ENCODE measurements at regions not wholly inside any gene's neighbourhood (a gene's known extent, or its start where the extent isn't known, plus 50 kb on each side); places are given as distances from the start of the nearest gene placed in this dataset.

GRCh38 chr17:70552230-70552981 lies 383.1 kb downstream of the KCNJ2 start:
- H2AFZ ChIP-seq: no peak overlapping the region

GRCh38 chr17:70552982-70553334 lies 383.6 kb downstream of the KCNJ2 start:
- Histone ChIP-seq H3K36me3 (replicated peaks; ENCODE audit: insufficient read depth, low read depth) (no peaks in the 10 kb centered on the region), H3K4me2 (no peak overlapping the region), H4K20me1 (ENCODE audit: insufficient read depth, poor library complexity, severe bottlenecking) (no peaks in the 10 kb centered on the region), H3K79me2 (no peaks in the 10 kb centered on the region), H3K4me1 (ENCODE audit: insufficient read depth) (no peaks in the 10 kb centered on the region), H3K9me3 (ENCODE audit: low read depth) (no peaks in the 10 kb centered on the region), H2AFZ (no peak overlapping the region), H3K9me2 (replicated peaks; ENCODE audit: insufficient read depth) (no peaks in the 10 kb centered on the region), H3K4me3 (no peak overlapping the region), H3K27me3 (peaks cover 2% of the 10 kb centered on the region), H3K27ac (no peak overlapping the region)
- no peak for TF ChIP-seq EZH2 (IDR thresholded peaks at IDR 0.05; ENCODE audit: borderline replicate concordance)
- no peak for TF ChIP-seq CTCF (IDR thresholded peaks at IDR 0.05; ENCODE audit: poor library complexity)
- no peak for TF ChIP-seq EZH2phosphoT487 (IDR thresholded peaks at IDR 0.05; ENCODE audit: low read depth, severe bottlenecking, unreplicated experiment)
- DNase-seq (ENCODE audit: low spot score): no peak

More at GRCh38 chr17:70552230-70552981, 383.1 kb downstream of the KCNJ2 start:
- H3K79me2 ChIP-seq: no peaks in the 10 kb centered on the region
- H3K4me1 ChIP-seq (ENCODE audit: insufficient read depth): no peaks in the 10 kb centered on the region
- WGBS (ENCODE audit: low lambda C conversion rate, missing lambda C conversion rate): 22% methylated on average over 8 of the region's 8 CpGs
- no peaks in the 10 kb centered on the region for H3K9me3 ChIP-seq (ENCODE audit: low read depth)
- no peaks in the 10 kb centered on the region for H3K9me2 ChIP-seq (replicated peaks; ENCODE audit: insufficient read depth)
- peak; percentile 72 for DNase-seq (ENCODE audit: low spot score)
- H4K20me1 ChIP-seq (ENCODE audit: insufficient read depth, poor library complexity, severe bottlenecking): no peaks in the 10 kb centered on the region
- H3K27ac ChIP-seq: no peak overlapping the region
- TF ChIP-seq CTCF (IDR thresholded peaks at IDR 0.05; ENCODE audit: poor library complexity) (peak; percentile 68), EZH2 (IDR thresholded peaks at IDR 0.05; ENCODE audit: borderline replicate concordance) (no peak), EZH2phosphoT487 (IDR thresholded peaks at IDR 0.05; ENCODE audit: low read depth, severe bottlenecking, unreplicated experiment) (no peak)
- H3K4me2 ChIP-seq: no peak overlapping the region
- no peak overlapping the region for H3K4me3 ChIP-seq
- peaks cover 2% of the 10 kb centered on the region for H3K27me3 ChIP-seq
- H3K36me3 ChIP-seq (replicated peaks; ENCODE audit: insufficient read depth, low read depth): no peaks in the 10 kb centered on the region

GRCh38 chr17:70555723-70556122 lies 386.4 kb downstream of the KCNJ2 start:
- Histone ChIP-seq H3K9me2 (replicated peaks; ENCODE audit: insufficient read depth) (no peaks in the 10 kb centered on the region), H3K79me2 (no peaks in the 10 kb centered on the region), H3K9me3 (ENCODE audit: low read depth) (no peaks in the 10 kb centered on the region), H3K4me1 (ENCODE audit: insufficient read depth) (no peaks in the 10 kb centered on the region), H2AFZ (no peak overlapping the region), H3K4me3 (no peak overlapping the region), H4K20me1 (ENCODE audit: insufficient read depth, poor library complexity, severe bottlenecking) (no peaks in the 10 kb centered on the region), H3K4me2 (no peak overlapping the region), H3K27me3 (peaks cover 2% of the 10 kb centered on the region), H3K36me3 (replicated peaks; ENCODE audit: insufficient read depth, low read depth) (no peaks in the 10 kb centered on the region), H3K27ac (no peak overlapping the region)
- TF ChIP-seq EZH2 (IDR thresholded peaks at IDR 0.05; ENCODE audit: borderline replicate concordance) (no peak), EZH2phosphoT487 (IDR thresholded peaks at IDR 0.05; ENCODE audit: low read depth, severe bottlenecking, unreplicated experiment) (no peak), CTCF (IDR thresholded peaks at IDR 0.05; ENCODE audit: poor library complexity) (no peak)
- DNase-seq (ENCODE audit: low spot score): no peak

Data from hepatocyte (in vitro differentiated cells).